SU-DHL-6 (cell line): ENCODE measurements at regions not wholly inside any gene's neighbourhood (a gene's known extent, or its start where the extent isn't known, plus 50 kb on each side); places are given as distances from the start of the nearest gene placed in this dataset.

Source experiments
- H2AFZ ChIP-seq: fragments of 200-600 bp; sonication (generic); 2 replicates; pipeline ENCODE4 v1.6.1; 2014; ENCODE audit warnings: low read depth, mild to moderate bottlenecking, moderate library complexity, mixed read lengths, antibody characterized with exemption, low read length; ENCODE audit not compliant: severe bottlenecking
- H3F3A ChIP-seq: fragments of 200-600 bp; shearing (Covaris generic); 2 replicates; pipeline ENCODE4 v1.6.0; 2016; ENCODE audit warnings: antibody characterized with exemption, mild to moderate bottlenecking; ENCODE audit not compliant: insufficient read depth
- H3K27ac ChIP-seq: fragments of 200-600 bp; sonication (generic); 2 replicates; pipeline ENCODE4 v1.5.1; 2016; ENCODE audit warnings: low read depth, mild to moderate bottlenecking, low read length, moderate library complexity, mixed read lengths
- H3K27me3 ChIP-seq: fragments of 200-600 bp; sonication (generic), shearing (Covaris generic); 2 replicates; pipeline ENCODE4 v1.6.0; 2014; ENCODE audit warnings: mild to moderate bottlenecking, low read length
- H3K36me3 ChIP-seq: fragments of 200-600 bp; sonication (generic); 2 replicates; pipeline ENCODE4 v1.6.1; 2014; ENCODE audit warnings: mild to moderate bottlenecking, low read length, mixed read lengths
- H3K4me2 ChIP-seq: fragments of 300-600, 200-600 bp; shearing (Covaris generic), sonication (generic); 2 replicates; pipeline ENCODE4 v1.6.0; 2014; ENCODE audit warnings: low read length, low read depth, mild to moderate bottlenecking; ENCODE audit not compliant: poor library complexity, severe bottlenecking
- H3K4me3 ChIP-seq: fragments of 200-600 bp; sonication (generic); 2 replicates; pipeline ENCODE4 v1.5.1; 2014; ENCODE audit warnings: antibody characterized with exemption, low read length, mild to moderate bottlenecking, mixed read lengths; ENCODE audit not compliant: insufficient read depth, poor library complexity, severe bottlenecking
- H3K79me2 ChIP-seq: fragments of 200-600 bp; sonication (generic); 2 replicates; pipeline ENCODE4 v1.6.1; 2014; ENCODE audit warnings: mild to moderate bottlenecking, low read length, moderate library complexity; ENCODE audit not compliant: insufficient read depth
- H3K9ac ChIP-seq: fragments of 200-600 bp; sonication (generic); 2 replicates; pipeline ENCODE4 v1.7.0; 2014; ENCODE audit warnings: mild to moderate bottlenecking, low read length
- H3K9me2 ChIP-seq: fragments of 200-600 bp; sonication (generic); replicated peaks from 2 replicates; pipeline ENCODE4 v1.6.1; 2014; ENCODE audit warnings: low read length; ENCODE audit not compliant: insufficient read depth
- H3K9me3 ChIP-seq: fragments of 200-600 bp; sonication (generic); 2 replicates; pipeline ENCODE4 v1.6.1; 2014; ENCODE audit warnings: low read length, mixed read lengths; ENCODE audit not compliant: insufficient read depth
- H4K20me1 ChIP-seq: fragments of 200-600 bp; sonication (generic); 2 replicates; pipeline ENCODE4 v1.6.1; 2014; ENCODE audit warnings: low read depth, mild to moderate bottlenecking, antibody characterized with exemption, low read length, moderate library complexity, mixed read lengths
- EZH2phosphoT487 ChIP-seq: fragments of 200-600 bp; sonication (generic), shearing (Covaris generic); conservative IDR thresholded peaks from 2 replicates; pipeline ENCODE4 v1.6.1; 2018; ENCODE audit warnings: mild to moderate bottlenecking, antibody characterized with exemption, low read length, moderate library complexity, mixed read lengths
- TF ChIP-seq, protein P1 (sequence below): fragments of 200-600 bp; sonication (generic); IDR thresholded peaks from one replicate; pipeline ENCODE4 v1.5.1; 2017; ENCODE audit warnings: antibody characterized with exemption, mild to moderate bottlenecking, low read length, moderate library complexity; ENCODE audit not compliant: insufficient read depth, poor library complexity, severe bottlenecking

- Histone ChIP-seq H3K4me2 (no peak overlapping the region), H3K9me2 (no peaks in the 10 kb centered on the region), H3K79me2 (no peaks in the 10 kb centered on the region), H3K27ac (no peak overlapping the region), H3K4me3 (no peak overlapping the region), H4K20me1 (no peaks in the 10 kb centered on the region), H3K9me3 (no peaks in the 10 kb centered on the region), H3K9ac (no peak overlapping the region), H2AFZ (no peak overlapping the region), H3K27me3 (no peaks in the 10 kb centered on the region), H3K36me3 (no peaks in the 10 kb centered on the region), H3F3A (no peaks in the 10 kb centered on the region)
- TF ChIP-seq, protein P1, sequence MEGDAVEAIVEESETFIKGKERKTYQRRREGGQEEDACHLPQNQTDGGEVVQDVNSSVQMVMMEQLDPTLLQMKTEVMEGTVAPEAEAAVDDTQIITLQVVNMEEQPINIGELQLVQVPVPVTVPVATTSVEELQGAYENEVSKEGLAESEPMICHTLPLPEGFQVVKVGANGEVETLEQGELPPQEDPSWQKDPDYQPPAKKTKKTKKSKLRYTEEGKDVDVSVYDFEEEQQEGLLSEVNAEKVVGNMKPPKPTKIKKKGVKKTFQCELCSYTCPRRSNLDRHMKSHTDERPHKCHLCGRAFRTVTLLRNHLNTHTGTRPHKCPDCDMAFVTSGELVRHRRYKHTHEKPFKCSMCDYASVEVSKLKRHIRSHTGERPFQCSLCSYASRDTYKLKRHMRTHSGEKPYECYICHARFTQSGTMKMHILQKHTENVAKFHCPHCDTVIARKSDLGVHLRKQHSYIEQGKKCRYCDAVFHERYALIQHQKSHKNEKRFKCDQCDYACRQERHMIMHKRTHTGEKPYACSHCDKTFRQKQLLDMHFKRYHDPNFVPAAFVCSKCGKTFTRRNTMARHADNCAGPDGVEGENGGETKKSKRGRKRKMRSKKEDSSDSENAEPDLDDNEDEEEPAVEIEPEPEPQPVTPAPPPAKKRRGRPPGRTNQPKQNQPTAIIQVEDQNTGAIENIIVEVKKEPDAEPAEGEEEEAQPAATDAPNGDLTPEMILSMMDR = no peak
- TF ChIP-seq EZH2phosphoT487 = no peak
Measured at GRCh38 chr6:23003671-23004467, 434.5 kb downstream of the HDGFL1 start.

GRCh38 chr6:23006656-23007055 lies 437.3 kb downstream of the HDGFL1 start:
- no peaks in the 10 kb centered on the region for H3K9me2 ChIP-seq
- H4K20me1 ChIP-seq = no peaks in the 10 kb centered on the region
- H3K79me2 ChIP-seq = no peaks in the 10 kb centered on the region
- no peak overlapping the region for H3K27ac ChIP-seq
- H2AFZ ChIP-seq = no peak overlapping the region
- H3F3A ChIP-seq = no peaks in the 10 kb centered on the region
- no peaks in the 10 kb centered on the region for H3K9me3 ChIP-seq
- no peaks in the 10 kb centered on the region for H3K27me3 ChIP-seq
- no peak overlapping the region for H3K4me3 ChIP-seq
- no peak for TF ChIP-seq EZH2phosphoT487
- TF ChIP-seq, protein P1 = no peak
- no peaks in the 10 kb centered on the region for H3K36me3 ChIP-seq
- no peak overlapping the region for H3K4me2 ChIP-seq
- no peak overlapping the region for H3K9ac ChIP-seq

GRCh38 chr6:23011615-23012014 lies 442.2 kb downstream of the HDGFL1 start:
- Histone ChIP-seq H3K27me3 (no peaks in the 10 kb centered on the region), H4K20me1 (no peaks in the 10 kb centered on the region), H3K36me3 (no peaks in the 10 kb centered on the region), H3K4me3 (no peak overlapping the region), H3F3A (no peaks in the 10 kb centered on the region), H3K9me3 (no peaks in the 10 kb centered on the region), H3K9ac (no peak overlapping the region), H2AFZ (no peak overlapping the region), H3K27ac (no peak overlapping the region), H3K79me2 (no peaks in the 10 kb centered on the region), H3K9me2 (no peaks in the 10 kb centered on the region), H3K4me2 (no peak overlapping the region)
- TF ChIP-seq EZH2phosphoT487 = no peak
- TF ChIP-seq, protein P1 = no peak
